ENCODE measurements at regions not wholly inside any gene's neighbourhood (a gene's known extent, or its start where the extent isn't known, plus 50 kb on each side); places are given as distances from the start of the nearest gene placed in this dataset.

DNA sequence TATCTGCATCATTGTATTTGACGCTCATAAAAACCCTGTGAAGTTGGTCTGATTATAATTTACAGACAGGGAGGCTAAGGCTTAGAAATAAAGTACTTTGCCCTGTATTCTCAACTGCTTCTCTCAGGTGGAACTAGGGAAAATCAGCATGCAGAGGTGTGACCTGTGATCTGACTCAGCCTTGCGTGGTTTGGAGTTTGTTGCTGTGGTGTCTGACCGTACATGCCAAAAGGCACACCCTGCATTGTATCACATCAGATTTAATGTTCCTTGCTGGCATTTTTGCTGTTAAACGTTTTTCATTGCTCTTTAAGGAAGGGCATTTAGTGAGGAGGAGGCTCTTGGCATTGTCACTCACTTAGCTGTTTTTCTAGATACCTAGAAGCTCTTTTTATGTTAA, 58.8 kb upstream of the C1QTNF9B start:
- no peak for TF ChIP-seq POLR2A (IDR thresholded peaks at IDR 0.05)
- TF ChIP-seq, protein P1, sequence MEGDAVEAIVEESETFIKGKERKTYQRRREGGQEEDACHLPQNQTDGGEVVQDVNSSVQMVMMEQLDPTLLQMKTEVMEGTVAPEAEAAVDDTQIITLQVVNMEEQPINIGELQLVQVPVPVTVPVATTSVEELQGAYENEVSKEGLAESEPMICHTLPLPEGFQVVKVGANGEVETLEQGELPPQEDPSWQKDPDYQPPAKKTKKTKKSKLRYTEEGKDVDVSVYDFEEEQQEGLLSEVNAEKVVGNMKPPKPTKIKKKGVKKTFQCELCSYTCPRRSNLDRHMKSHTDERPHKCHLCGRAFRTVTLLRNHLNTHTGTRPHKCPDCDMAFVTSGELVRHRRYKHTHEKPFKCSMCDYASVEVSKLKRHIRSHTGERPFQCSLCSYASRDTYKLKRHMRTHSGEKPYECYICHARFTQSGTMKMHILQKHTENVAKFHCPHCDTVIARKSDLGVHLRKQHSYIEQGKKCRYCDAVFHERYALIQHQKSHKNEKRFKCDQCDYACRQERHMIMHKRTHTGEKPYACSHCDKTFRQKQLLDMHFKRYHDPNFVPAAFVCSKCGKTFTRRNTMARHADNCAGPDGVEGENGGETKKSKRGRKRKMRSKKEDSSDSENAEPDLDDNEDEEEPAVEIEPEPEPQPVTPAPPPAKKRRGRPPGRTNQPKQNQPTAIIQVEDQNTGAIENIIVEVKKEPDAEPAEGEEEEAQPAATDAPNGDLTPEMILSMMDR (IDR thresholded peaks at IDR 0.05) = no peak

Data from stomach (tissue), 4 donors.